Endothelial cell of umbilical vein (primary cell): ENCODE measurements at regions not wholly inside any gene's neighbourhood (a gene's known extent, or its start where the extent isn't known, plus 50 kb on each side); places are given as distances from the start of the nearest gene placed in this dataset.

ENCODE experiments used
- EZH2 ChIP-seq: IDR thresholded peaks from 2 replicates; pipeline ENCODE4 v1.6.1; 2012; ENCODE audit warnings: borderline replicate concordance, low read depth, mild to moderate bottlenecking, moderate library complexity, low read length, inconsistent platforms; ENCODE audit not compliant: severe bottlenecking
- POLR2A ChIP-seq: IDR thresholded peaks from 2 replicates; pipeline ENCODE4 v1.6.1; 2012; ENCODE audit warnings: low read depth, mild to moderate bottlenecking, control low read depth, low read length
- POLR2AphosphoS5 ChIP-seq: IDR thresholded peaks from 2 replicates; pipeline ENCODE4 v1.6.1; 2012; ENCODE audit warnings: low read depth, mild to moderate bottlenecking, control low read depth, low read length, moderate library complexity; ENCODE audit not compliant: insufficient read depth
- TF ChIP-seq, protein P1 (sequence below), 2 donors: IDR thresholded peaks; 1 replicate in 1 of 2; 2 replicates in 1 of 2; pipeline ENCODE4 v1.5.1; 2011; ENCODE audit warnings: low read length in 2 of 2, mild to moderate bottlenecking in 2 of 2, moderate library complexity in 2 of 2, control low read depth in 1 of 2, inconsistent platforms in 1 of 2, low read depth in 1 of 2; ENCODE audit not compliant: insufficient read depth in 1 of 2; ENCODE audit errors: extremely low read depth in 1 of 2
- TF ChIP-seq, protein P2 (sequence below): IDR thresholded peaks from 2 replicates; pipeline ENCODE4 v1.6.1; 2011; ENCODE audit not compliant: insufficient read depth, insufficient read length

DNA sequence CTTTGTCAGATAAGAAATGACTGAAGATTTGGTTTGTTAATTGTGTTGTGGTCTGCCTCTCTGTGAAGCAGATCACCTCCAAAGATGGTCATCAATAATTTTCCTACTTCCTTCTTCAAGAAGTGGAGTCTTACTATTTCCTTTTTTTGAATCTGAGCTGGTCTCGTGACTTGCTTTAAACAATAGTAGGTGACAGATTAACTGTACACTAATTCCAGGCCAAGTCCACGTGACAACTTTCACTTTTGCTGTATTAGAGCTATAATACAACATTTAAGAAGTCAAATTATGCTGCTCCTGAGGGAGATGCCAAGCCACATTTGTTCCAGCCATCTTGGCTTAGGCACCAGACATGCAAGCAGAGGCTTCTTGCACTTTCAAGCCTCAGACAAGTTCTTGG is 393.8 kb upstream of the GRID2 start:
- no peak for TF ChIP-seq POLR2AphosphoS5
- TF ChIP-seq, protein P1, sequence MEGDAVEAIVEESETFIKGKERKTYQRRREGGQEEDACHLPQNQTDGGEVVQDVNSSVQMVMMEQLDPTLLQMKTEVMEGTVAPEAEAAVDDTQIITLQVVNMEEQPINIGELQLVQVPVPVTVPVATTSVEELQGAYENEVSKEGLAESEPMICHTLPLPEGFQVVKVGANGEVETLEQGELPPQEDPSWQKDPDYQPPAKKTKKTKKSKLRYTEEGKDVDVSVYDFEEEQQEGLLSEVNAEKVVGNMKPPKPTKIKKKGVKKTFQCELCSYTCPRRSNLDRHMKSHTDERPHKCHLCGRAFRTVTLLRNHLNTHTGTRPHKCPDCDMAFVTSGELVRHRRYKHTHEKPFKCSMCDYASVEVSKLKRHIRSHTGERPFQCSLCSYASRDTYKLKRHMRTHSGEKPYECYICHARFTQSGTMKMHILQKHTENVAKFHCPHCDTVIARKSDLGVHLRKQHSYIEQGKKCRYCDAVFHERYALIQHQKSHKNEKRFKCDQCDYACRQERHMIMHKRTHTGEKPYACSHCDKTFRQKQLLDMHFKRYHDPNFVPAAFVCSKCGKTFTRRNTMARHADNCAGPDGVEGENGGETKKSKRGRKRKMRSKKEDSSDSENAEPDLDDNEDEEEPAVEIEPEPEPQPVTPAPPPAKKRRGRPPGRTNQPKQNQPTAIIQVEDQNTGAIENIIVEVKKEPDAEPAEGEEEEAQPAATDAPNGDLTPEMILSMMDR (IDR thresholded peaks at IDR 0.05; ENCODE audit: extremely low read depth in 1 of 2, insufficient read depth in 1 of 2, low read depth in 1 of 2, low read length in 2 of 2): no peak
- TF ChIP-seq EZH2: no peak
- TF ChIP-seq, protein P2, sequence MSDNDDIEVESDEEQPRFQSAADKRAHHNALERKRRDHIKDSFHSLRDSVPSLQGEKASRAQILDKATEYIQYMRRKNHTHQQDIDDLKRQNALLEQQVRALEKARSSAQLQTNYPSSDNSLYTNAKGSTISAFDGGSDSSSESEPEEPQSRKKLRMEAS: no peak
- TF ChIP-seq POLR2A: no peak
